LNCaP clone FGC (cell line): ENCODE measurements at regions not wholly inside any gene's neighbourhood (a gene's known extent, or its start where the extent isn't known, plus 50 kb on each side); places are given as distances from the start of the nearest gene placed in this dataset.

Source experiments
- DNase-seq: peaks from one replicate; pipeline ENCODE4 v3.0.0-alpha.2; 2011; ENCODE audit warnings: low read depth
- H3K4me3 ChIP-seq: 2 replicates; pipeline ENCODE4 v1.5.1; 2011; ENCODE audit warnings: mild to moderate bottlenecking, low read depth, low read length, control low read depth
- TF ChIP-seq, protein P1 (sequence below): IDR thresholded peaks from 2 replicates; pipeline ENCODE4 v1.5.1; 2012; ENCODE audit warnings: mild to moderate bottlenecking; ENCODE audit not compliant: control insufficient read depth, insufficient read depth; ENCODE audit errors: extremely low read depth

DNA sequence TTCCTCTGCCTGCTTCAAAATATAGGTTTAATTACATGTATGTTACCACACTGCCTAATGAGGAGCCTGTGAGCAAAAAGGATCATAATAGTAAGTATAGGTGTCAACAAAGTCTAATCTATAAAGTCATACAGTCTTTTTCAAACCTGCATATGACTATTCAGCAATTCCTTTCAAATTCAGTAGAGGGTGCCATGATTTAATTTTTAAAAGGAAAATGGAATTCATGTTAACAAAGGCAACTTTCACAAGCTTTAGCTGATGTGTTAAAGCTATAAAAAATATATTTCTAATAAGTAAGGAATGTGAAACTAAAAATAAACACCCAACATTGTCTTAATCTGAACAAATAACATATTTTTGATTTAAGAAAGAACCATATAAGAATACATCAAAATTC lies 52.1 kb downstream of the MPP7 start:
- TF ChIP-seq, protein P1, sequence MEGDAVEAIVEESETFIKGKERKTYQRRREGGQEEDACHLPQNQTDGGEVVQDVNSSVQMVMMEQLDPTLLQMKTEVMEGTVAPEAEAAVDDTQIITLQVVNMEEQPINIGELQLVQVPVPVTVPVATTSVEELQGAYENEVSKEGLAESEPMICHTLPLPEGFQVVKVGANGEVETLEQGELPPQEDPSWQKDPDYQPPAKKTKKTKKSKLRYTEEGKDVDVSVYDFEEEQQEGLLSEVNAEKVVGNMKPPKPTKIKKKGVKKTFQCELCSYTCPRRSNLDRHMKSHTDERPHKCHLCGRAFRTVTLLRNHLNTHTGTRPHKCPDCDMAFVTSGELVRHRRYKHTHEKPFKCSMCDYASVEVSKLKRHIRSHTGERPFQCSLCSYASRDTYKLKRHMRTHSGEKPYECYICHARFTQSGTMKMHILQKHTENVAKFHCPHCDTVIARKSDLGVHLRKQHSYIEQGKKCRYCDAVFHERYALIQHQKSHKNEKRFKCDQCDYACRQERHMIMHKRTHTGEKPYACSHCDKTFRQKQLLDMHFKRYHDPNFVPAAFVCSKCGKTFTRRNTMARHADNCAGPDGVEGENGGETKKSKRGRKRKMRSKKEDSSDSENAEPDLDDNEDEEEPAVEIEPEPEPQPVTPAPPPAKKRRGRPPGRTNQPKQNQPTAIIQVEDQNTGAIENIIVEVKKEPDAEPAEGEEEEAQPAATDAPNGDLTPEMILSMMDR, result peak; percentile 58
- no peak overlapping the region for H3K4me3 ChIP-seq
- DNase-seq, result no peak

DNA sequence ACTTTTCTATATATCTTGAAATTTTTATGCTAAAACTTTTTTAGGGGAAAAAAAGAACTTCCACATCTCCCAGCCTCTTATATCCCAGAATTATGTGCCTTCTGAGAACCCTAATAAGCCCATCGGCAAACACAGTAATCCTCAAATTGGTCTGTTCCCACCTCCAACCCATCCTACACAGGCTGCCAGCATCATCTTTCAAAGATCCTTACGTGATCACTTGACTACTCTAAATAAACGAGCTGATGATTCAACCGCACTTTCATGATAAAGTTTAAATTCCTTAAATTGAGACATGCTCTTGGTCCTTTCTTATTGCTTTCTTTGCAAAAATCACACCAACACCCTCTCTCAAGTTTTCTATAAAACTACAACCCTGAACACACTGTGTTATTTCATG lies 52.5 kb downstream of the MPP7 start:
- DNase-seq, result no peak
- TF ChIP-seq, protein P1, result no peak
- no peak overlapping the region for H3K4me3 ChIP-seq

DNA sequence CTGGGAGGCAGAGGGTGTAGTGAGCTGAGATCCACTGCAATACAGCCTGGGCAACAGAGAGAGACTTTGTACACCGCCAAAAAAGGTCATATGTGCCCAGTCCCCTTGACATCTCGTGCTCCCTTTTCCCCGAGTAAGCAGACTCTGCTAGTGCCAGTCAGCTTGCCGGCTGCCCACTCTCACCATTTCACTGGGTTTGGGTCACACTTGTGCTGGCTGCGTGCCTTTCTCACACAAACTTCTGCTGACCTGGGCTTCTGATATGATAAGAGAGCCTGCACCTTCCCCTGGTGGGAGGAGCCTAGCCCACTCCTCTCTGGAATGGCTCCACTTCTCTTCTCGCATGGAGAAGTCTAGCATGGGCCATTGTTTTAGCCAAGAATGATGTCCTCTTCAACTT lies 53.4 kb downstream of the MPP7 start:
- no peak overlapping the region for H3K4me3 ChIP-seq
- TF ChIP-seq, protein P1, result no peak
- no peak for DNase-seq

DNA sequence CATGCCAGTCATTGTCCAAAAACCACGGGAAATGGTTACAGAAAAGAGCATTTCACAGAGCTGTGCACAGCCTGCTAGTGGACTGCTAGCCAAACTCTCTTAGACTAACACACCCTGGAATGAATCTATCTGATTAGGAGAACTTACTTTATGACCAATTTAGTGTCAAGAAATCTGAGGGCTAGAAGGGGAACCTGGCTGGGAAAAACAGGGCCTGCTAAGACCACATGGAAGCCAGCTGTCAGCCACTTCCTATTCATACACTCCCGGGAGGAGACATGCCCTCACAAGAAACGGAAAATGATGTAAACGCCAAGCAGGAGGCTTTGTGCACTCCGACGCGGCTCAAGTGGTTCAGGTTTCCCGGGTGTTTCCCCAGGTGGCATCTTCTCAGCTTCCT lies 54.8 kb downstream of the MPP7 start:
- no peak overlapping the region for H3K4me3 ChIP-seq
- TF ChIP-seq, protein P1, result no peak
- no peak for DNase-seq

DNA sequence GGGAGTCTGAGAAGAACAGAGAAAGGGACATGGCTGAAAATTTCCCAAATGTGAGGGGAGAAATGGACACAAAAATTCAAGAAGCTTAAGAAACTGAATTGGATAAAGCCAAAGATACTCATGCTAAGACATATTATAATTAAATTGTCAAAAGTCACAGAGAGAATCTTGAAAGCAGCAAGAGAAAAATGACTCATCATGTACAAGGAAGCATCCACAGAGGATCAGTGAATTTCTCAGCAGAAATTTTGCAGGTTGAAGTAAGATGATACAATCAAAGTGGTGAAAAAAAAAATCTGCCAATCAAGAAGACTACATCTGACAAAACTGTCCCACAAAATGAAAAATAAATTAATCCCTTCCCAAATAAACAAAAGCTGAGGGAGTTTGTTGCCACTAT lies 56.8 kb downstream of the MPP7 start:
- H3K4me3 ChIP-seq, result no peak overlapping the region
- TF ChIP-seq, protein P1, result no peak
- no peak for DNase-seq

DNA sequence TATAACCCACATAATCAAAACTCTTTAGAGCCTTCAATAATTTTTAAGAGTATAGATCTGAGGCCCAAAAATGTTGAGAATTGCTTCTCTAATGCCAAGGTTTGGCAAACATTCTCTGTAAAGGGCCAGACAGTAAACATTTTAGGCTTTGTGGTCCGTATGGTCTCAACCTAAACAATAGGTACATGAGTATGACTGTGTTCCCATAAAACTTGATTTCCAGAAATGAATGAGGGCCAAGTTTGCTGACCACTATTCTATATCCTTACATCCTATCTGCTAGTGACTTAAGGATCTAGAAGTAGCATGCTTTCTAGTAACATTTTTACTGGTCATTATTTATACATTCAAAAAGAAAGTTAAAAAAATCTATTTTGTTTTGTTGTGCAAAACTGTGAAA lies 58.9 kb downstream of the MPP7 start:
- DNase-seq, result no peak
- TF ChIP-seq, protein P1, result no peak
- H3K4me3 ChIP-seq, result no peak overlapping the region

DNA sequence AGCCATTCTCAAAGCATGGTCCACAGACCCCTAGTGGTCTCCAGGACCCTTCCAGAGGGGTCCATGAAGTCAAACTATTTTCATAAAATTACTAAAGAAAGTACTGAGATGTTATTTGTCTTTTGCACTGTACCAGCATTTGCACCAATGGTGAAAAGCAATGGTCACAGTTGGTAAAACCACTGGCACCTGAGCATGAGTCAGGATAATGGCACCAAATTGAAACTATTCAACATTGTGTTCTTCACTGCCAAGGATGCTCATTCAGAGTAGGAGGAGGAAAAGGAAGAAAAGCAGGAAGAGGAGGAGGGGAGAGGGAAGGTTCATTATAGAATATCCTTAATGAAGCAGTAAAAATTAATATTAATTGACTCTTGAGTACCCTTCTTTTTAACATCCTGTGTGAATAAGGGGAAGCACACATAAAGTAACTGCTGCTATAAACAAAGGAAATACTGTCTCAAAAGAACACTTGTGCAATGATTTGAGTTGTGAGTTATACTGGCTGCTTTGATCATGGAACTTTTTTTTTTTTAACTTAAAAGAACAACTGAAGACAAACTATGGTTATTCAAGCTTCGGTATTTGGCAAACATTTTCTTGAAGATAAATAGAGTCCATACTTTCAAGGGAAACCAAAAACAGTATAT lies 60.2 kb downstream of the MPP7 start:
- H3K4me3 ChIP-seq, result no peak overlapping the region
- TF ChIP-seq, protein P1, result no peak
- no peak for DNase-seq
